HG03469 (cell line): ENCODE measurements at regions not wholly inside any gene's neighbourhood (a gene's known extent, or its start where the extent isn't known, plus 50 kb on each side); places are given as distances from the start of the nearest gene placed in this dataset.

Experiments used
- ATAC-seq: cut with Tn5 transposase; IDR thresholded peaks from one replicate; pipeline ENCODE4 v1.9.1; 2021; ENCODE audit warnings: mild to moderate bottlenecking, moderate library complexity, moderate number of reproducible peaks; ENCODE audit not compliant: unreplicated experiment

DNA sequence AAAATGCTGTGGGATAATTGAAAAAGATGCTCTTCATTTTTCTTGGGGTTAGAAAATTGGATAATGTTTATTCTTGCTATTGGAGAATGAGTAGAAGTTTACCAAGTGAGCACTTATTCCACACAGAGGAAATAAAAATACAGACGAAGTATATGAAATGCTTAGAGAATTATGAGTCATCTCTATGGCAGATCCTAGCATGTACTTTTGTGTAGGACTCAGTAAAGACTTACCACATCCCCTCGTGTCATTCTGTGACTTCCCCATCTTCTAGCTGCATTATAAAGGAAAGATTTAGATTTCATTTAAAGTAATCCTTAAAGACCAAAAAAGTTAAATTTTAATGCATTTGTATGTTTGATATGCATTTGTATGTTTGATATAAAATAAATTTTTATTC is 685.6 kb downstream of the TBC1D32 start:
- ATAC-seq: no peak

DNA sequence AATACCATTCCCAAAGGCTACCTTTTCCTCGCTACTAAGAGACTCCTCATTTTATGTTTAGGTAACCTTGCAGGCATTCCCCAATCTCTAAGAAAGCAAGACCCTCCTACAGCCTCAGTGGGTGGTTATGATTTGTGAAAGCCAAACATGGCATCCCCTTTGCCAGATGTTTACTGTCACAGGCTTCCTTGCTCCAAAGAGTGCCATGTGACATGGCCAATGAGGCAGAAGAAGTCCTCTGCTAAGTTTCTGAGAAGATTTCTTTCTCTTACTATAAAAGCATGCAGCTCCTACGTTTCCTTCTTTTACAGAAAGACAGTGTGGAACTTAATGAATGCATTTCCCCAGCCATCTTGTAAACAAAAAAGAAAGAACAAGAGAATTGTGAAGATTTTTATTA is 688.2 kb downstream of the TBC1D32 start:
- ATAC-seq: no peak

DNA sequence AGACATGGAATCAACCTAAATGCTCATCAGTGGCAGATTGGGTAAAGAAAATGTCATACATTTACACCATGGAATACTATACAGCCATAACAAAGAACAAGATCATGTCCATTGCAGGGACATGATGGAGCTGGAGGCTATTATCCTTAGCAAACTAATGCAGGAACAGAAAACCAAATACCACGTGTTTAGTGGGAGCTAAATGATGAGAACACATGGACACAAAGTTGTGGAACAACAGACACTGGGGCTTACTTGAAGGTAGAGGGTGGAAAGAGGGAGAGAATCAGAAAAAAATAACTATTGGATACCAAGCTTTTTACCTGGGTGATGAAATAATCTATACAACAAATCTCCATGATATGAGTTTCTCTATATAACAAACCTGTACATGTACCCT is 701.3 kb downstream of the TBC1D32 start:
- no peak for ATAC-seq

DNA sequence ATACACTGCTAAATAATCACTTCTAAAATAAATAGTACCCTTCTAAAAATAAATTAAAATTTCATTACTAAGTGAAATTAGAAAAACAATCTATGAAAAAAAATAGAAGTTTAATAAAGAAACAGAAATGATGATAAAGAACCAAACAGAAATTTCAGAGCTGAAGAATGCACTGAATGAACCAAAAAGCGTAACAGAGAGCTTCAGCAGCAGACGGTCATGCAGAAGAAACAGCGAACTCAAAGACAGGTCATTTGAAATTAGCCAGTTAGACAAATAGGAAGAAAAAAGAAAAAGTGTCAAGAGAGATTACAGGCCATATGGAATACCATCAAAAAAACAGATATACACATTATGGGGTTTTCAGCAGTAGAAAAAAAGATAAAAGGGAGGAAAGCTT is 706.7 kb downstream of the TBC1D32 start:
- ATAC-seq: no peak

DNA sequence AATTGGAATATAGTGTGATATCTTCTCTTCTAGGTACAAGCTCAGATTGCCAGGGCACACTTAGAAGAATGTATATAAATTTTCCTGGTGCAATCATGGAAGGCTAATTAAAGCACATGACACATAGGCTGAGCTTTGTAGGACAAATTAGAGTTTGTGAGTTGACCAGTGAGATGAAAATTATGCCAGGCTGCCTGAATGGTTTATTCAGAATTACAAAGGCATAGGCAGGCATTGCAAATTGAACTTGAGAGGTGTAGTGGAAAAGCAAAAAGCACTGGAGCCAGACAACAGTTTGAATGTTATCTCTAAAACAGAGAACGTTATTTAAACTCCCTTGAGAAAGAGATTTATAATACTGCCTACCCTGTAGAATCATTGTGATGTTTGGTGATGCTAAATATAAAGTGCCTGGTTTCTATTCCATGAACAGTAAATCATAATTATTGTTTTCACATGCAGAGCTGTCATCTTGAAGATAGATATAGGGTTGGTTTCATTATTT is 712.1 kb downstream of the TBC1D32 start:
- no peak for ATAC-seq

DNA sequence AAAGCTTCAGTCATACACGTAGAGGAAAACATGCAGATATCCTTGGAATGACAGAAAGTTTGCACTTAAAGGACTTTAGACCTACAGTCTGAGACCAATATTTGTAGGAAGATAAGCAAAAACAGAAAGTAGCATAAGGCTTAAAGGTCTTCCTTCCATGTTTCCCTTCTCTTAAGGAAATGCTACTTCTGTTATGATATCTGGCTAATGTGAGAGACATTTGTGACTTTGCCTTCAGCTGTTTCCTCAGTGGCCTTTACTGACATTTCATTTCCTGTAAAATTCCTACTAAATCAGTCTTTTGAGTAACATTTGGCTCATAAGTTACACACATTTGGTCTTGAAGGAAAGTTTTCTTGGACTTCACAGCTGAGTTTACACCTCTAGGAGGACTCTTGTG is 713.4 kb downstream of the TBC1D32 start:
- ATAC-seq: no peak

DNA sequence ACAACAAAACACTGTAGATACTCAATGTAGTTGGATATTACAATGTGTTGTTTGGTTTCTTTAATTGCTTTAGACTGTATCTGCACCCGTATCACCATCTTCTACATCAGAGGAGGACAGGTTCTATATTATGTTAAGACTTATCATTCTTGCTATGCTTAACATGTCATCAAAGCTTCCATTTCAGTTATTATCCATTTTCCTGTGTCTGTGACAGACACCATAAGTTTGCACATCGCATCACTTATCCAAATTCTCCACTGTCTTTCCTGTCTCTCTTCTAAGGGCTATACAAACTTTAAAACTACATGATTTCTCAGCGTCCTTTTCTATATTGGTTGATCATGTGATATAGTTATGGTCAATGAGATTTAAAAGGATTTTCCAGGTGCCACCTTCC is 719.0 kb downstream of the TBC1D32 start:
- no peak for ATAC-seq

DNA sequence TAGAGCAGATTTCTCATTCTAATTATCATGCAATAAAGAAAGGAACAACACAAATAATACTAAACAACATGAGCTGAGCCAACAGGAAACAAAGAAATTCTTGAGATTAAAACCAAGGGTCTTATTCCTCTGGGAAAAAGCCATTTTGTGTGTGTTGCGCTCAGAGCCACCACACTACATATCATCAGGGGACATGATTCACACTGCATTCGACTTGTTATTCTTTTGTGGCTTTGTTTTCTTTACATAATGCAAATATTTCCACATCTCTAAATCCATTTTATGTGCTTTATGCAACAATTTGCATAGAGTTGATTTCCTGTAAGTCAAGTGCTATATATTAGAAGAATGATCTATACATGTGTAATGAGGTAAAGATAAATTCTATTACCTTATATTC is 719.6 kb downstream of the TBC1D32 start:
- ATAC-seq: no peak

DNA sequence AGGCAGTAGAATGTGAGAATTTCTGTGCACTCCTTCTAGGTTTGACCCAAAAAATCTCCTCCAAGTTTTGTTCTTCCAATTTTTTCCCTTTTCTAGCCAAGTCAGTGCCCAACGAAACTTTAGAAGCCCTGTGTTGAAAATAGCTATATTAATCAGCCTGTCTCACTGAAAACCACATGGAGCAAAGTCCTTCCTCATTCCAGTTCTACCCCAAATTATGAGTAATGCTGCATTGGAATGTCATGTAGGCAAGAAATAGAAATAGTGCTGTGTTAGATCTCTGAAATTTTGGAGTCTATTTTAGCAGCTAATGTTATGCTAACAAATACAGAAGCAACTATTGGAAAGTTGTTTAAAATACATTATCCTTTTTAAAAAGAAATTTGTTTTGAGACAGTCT is 725.5 kb downstream of the TBC1D32 start:
- ATAC-seq: no peak

DNA sequence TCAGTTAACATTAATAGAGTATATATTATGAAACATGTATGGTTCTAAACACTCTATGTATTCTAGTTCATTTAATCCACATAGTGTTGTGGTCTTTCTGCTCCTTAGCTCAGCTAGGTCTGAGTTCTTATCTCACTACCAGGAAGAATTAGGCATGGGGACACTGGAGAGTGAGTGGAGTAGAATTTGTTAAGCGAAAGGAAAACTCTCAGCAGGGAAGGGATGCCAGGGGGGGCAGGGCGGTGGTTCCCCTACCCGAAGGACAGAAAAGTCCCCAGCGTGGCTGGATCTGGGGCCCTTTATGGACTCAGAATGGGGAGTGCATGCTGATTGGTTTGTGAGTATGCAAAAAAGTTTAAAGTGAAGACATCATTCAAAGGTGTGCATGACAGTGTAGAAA is 727.5 kb downstream of the TBC1D32 start:
- no peak for ATAC-seq

DNA sequence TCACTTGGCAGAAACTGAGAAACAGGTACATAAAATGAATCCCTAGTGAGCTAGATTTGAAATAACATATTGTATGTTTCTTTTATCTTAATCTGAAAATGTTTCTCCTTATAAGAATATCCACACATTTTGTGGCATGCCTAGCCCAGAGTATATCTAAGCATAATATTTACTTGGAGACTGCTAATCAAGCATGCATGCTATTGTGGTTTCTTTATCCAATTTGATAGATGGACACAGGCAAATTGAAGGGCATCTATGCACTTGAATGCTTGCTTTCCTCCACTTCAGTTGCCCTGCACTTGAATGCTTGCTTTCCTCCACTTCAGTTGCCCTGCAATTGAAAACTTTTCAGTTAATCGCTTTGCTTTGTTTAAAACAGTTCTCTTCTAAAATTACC is 729.8 kb downstream of the TBC1D32 start:
- no peak for ATAC-seq

DNA sequence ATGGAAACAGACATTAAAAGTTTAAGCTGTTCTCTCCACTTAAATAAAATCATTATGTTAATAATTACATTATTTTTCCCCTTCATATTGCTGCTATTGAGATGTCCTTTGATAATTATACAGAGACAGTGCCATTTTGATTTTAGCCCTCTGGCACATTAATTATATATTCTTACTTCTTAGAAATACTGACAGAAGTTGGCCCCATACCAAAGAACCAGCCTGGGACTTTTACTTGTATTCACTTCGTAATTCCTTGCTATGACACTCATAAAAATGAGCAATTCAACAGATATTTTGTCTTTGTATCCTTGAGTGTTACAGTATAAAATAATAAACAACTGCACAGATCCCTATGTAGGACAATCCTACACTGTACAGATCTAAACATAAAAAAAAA is 743.7 kb downstream of the TBC1D32 start:
- no peak for ATAC-seq

DNA sequence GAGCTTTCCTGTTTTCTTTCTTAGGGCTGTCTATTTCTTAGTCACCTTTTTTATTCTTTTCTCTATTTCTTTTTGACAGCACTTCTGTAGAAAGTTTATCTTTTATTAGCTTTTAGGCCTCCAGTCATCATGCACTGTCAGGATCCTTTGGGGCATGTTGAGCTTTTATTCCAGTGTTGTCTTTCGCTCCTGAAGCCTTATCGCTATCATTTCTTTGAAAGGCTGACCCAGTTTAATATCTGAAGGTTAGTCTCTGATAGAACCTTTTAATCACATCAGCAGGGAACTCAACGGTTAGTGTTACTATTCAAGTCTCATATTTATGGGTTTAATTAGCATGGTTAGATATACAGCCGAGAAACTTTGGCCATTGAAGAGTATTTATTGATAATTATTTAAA is 745.9 kb downstream of the TBC1D32 start:
- ATAC-seq: no peak

DNA sequence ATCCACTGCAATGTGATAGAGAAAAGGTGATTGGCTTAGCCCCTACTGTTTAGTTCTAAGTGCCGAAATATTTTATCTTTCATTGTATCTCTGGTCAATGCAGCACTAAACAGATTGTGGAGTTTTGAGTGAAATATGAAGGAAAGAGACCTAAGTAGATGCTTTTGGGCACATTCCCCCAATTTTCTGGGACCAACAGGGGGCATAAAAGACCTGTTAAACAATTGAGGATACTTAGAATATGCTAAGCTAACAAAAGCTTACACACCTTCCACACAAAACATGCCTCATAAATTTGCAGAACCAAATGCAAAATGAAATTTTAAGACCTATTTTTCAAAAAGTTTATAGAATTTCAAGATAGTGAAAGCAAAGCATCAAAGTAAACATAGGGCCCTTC is 746.9 kb downstream of the TBC1D32 start:
- no peak for ATAC-seq

DNA sequence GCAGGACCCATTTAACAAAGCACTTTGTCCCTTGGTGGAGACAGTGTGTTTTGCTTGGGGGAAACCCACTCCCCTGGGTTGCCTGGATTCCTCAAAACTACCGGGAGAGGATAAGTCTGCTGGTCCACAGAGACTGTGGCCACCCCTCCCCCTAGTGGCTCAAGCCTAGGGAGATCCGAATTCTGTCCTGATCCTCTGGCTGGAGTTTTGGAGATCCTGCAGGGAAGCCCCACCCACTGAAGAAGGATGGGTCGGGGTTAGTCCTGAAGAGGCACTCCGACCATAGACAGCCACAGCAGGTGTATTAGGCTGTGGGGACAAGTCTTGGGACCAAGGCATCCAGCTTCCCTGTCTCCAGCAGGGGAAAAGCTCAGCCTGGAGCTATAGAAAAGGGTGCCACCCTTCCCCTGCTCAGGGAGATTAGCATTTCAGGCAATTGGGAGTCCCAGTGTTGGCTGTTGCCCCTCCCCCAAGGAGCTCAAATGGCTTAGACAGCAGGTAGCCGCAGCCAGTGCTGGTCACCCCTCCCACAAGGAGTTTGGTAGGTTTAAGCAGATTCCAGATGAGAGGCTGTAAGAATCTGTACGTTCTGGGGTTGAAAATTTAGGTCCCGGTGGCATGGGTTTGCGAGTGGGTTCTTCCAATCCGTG is 750.0 kb downstream of the TBC1D32 start:
- no peak for ATAC-seq

DNA sequence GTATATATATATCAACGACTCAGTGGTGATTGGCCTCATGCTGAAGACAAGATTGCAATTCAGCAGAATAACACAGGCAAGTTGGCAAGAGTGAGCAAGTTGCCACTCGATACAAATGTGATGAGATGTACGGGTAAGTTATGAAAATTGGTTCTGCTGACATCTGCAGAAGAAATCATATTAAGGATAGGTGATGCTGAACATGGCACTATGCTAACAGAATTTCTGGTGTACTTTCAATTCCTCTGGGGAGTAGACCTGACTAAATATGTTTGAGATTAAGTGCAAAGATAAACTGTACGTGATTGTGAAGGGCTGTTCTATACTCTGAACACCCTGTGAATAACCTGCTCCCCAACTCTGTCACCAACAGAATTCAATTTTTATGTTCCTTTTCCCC is 758.2 kb downstream of the TBC1D32 start:
- no peak for ATAC-seq

DNA sequence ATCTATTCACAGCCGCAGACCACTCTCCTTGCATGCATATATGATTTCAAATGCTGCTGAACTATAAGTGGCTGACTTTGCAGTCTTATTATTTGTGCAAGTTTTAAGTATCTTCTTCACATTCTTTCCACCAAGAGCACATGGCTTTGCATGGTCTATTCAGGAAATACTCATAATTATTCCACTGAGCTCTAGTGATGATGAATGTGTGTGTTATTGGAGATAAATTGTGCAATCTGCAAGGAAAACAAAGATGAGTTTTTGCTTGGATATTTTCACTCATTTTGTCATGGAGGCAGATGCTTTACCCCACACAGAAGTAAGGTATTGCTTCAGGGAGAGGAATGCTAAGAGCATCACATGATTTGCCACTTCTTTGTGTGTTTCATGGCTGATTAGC is 764.6 kb downstream of the TBC1D32 start:
- no peak for ATAC-seq

DNA sequence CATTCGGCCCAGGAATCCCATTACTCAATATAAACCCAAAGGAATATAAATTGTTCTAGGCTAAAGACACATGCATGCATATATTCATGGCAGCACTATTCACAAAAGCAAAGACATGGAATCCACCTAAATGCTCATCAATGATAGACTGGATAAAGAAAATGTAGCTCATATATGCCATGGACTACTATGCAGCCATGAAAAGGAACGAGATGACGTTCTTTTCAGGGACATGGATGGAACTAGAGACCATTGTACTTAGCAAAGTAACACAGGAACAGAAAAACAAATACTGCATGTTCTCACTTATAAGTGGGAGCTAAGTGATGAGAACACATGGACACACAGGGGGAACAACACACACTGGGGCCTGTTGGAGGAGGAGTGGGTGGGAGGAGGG is 769.5 kb downstream of the TBC1D32 start:
- no peak for ATAC-seq

DNA sequence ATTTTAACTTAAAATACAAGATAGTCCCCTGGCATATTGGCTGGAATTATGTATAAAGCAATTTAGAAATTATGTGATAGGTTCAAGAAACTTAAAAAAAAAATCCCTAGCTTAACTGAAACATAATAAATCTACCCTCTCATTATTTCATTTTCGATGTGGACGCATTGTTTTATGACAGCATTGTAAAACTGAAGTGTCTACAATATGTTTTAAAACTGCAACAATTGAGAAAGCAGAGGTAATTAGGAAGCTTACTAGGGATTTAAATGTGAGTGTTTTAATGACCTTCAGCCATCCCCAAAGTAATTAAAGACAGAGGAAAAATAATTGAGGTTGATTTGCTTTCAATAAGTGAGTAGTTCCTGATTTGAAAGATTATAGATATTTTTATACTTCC is 776.0 kb downstream of the TBC1D32 start:
- no peak for ATAC-seq

DNA sequence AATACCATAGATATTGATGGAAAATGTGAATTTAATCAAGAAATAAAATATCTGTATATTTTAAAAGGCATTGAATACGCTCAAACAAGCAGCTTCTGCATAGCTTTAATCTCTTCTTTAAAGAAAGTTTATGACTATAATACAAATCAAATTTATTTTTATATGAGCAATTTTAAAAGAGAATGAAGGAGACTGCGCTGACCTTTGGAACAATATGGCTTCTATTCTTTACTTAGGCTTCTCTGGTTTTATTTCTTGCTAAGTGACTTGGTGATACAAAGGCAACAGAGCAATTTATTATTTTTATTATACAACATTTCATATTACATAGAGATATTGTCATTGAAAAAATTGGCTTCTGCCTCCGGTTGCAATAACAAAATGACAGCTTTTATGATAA is 776.7 kb downstream of the TBC1D32 start:
- no peak for ATAC-seq

DNA sequence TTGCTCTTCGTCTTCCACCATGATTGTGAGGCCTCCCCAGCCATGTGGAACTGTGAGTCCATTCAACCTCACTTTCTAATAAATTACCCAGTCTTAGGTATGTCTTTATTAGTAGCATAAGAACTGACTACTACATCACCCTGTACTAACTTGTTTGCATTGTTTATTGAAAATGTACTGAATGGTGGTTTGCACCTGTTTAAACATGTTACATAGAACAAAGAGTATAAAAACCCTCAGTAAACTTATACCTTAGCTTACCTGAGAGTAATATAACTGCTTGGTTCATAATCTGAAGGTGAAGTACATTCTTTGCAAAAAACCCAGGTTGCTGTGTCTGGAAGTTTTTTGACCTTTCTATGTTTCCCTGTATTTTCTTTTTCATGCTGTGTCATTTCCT is 777.8 kb downstream of the TBC1D32 start:
- ATAC-seq: no peak

DNA sequence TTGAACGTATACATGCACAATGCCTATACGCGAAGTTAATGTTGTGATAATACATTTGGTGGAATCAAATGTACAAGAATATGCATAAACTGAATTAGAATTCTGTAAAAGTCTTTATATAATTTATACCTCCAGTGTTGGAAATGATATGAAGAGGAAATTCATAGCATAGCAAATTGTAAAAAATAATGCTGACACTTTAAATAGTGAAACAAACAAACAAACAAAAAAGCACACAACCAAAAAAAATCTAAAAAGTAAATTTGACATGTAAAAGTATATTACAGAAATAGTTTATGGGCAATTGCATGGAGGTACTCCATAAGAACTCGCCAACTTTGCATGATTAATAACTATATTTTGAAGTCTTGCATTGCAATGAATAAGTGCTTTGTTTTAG is 780.9 kb downstream of the TBC1D32 start:
- no peak for ATAC-seq

DNA sequence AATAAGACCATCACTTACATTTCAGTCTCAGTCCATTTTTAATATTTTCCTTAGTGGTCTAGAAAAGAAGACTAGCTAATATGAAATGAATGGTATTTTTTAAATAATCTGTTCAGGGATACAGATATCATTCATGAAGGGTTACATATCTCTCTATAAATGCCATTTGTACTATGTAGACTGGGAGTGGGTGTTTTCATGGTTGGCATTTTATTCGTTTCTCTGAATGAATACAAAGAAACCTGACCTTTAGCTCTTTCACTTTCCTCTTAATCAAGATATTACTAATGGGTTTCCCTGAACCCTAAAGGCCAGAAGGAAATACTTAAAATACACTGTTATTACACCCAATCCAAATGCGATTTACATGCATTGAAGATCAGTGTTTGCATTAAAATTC is 788.9 kb downstream of the TBC1D32 start:
- no peak for ATAC-seq
